Mesothelial cell of epicardium (in vitro differentiated cells): ENCODE measurements at regions not wholly inside any gene's neighbourhood (a gene's known extent, or its start where the extent isn't known, plus 50 kb on each side); places are given as distances from the start of the nearest gene placed in this dataset.

Source experiments
- DNase-seq, 2 experiments: peaks; one replicate each; pipeline ENCODE4 v3.0.0; 2021; ENCODE audit warnings: low spot score in 2 of 2; ENCODE audit not compliant: unreplicated experiment in 2 of 2
- H3K27ac Mint-ChIP-seq: 2 replicates; pipeline ENCODE4 v1.8.0; 2021; ENCODE audit warnings: mixed read lengths
- H3K27me3 Mint-ChIP-seq: 2 replicates; pipeline ENCODE4 v1.8.0; 2021; ENCODE audit warnings: low read depth, mixed read lengths
- H3K36me3 Mint-ChIP-seq: 2 replicates; pipeline ENCODE4 v1.8.0; 2021; ENCODE audit warnings: mixed read lengths
- H3K4me1 Mint-ChIP-seq: 2 replicates; pipeline ENCODE4 v1.8.0; 2021; ENCODE audit warnings: mixed read lengths
- H3K4me3 Mint-ChIP-seq: 2 replicates; pipeline ENCODE4 v1.8.0; 2021; ENCODE audit warnings: mild to moderate bottlenecking, moderate library complexity, mixed read lengths
- H3K9me3 Mint-ChIP-seq: 2 replicates; pipeline ENCODE4 v1.8.0; 2021; ENCODE audit warnings: mixed read lengths
- TF ChIP-seq, protein P1 (sequence below): fragments of 200-600 bp; sonication (generic); IDR thresholded peaks from one replicate; pipeline ENCODE4 v1.5.0; 2021; ENCODE audit warnings: antibody characterized with exemption; ENCODE audit not compliant: unreplicated experiment

GRCh38 chr14:83541147-83541546 is 1988.8 kb upstream of the FLRT2 start:
- H3K4me3 Mint-ChIP-seq: no peak overlapping the region
- no peaks in the 10 kb centered on the region for H3K36me3 Mint-ChIP-seq
- no peaks in the 10 kb centered on the region for H3K27me3 Mint-ChIP-seq
- DNase-seq: no peak
- peaks cover 2% of the 10 kb centered on the region for H3K4me1 Mint-ChIP-seq
- TF ChIP-seq, protein P1, sequence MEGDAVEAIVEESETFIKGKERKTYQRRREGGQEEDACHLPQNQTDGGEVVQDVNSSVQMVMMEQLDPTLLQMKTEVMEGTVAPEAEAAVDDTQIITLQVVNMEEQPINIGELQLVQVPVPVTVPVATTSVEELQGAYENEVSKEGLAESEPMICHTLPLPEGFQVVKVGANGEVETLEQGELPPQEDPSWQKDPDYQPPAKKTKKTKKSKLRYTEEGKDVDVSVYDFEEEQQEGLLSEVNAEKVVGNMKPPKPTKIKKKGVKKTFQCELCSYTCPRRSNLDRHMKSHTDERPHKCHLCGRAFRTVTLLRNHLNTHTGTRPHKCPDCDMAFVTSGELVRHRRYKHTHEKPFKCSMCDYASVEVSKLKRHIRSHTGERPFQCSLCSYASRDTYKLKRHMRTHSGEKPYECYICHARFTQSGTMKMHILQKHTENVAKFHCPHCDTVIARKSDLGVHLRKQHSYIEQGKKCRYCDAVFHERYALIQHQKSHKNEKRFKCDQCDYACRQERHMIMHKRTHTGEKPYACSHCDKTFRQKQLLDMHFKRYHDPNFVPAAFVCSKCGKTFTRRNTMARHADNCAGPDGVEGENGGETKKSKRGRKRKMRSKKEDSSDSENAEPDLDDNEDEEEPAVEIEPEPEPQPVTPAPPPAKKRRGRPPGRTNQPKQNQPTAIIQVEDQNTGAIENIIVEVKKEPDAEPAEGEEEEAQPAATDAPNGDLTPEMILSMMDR: no peak
- H3K9me3 Mint-ChIP-seq: peaks cover 5% of the 10 kb centered on the region
- H3K27ac Mint-ChIP-seq: no peak overlapping the region

DNA sequence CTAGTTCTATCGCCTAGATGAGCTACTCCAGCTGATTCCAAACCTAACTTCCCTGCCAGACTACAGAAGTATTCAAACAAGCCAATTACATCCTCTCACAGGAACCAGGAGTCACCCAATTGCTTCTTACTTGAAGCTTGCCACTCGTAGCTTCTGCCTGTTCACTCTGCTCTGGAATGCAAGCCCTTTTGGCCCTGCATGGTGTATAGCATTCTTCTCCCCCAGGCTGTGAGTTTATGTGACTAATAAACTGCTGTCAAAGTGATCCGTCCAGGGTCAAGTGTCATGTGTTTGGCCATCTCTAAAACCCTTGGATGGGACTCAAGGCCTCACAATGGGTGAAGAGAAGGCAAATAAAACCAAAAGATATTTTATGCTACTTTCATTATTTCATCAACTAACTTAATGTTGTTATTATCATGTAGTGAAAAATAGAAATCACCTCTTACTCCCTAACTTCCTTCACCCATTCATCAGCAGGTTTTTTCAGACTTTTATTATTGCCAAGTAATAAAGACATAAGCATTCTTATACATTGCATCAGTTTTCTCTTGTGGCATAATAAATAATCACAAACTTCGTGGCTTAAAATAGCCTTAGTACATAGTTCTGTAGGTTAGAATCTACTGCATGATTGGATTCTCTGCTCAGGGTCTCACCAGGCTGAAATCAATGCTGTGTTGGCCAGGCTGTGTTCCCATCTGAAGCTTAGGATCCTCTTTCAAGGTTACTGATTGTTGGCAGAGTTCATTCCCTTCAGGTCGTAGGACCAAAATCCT is 1981.7 kb upstream of the FLRT2 start:
- Mint-ChIP-seq H3K4me3 (no peak overlapping the region), H3K4me1 (peaks cover 7% of the 10 kb centered on the region), H3K27ac (no peak overlapping the region), H3K36me3 (no peaks in the 10 kb centered on the region), H3K9me3 (peaks cover 5% of the 10 kb centered on the region), H3K27me3 (no peaks in the 10 kb centered on the region)
- DNase-seq: no peak
- TF ChIP-seq, protein P1: no peak

DNA sequence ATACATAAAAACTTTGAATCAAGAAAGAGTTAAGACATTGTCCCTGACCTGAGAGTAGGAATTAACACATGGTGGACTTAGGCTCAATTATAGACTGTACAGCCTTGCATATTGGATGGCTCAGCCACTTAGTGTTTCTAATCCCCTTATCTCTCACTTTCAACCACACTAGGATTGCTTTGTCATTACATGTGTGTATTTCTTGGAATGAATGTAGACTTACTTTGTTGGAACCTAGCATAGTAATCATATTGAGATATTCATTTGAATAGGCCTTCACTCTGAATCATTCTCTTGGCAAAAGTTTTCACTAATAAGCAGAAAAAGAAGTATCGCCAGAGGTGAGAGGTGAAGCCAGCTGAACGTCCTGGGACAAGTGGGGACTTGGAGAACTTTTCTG is 1973.9 kb upstream of the FLRT2 start:
- H3K4me3 Mint-ChIP-seq: no peak overlapping the region
- H3K36me3 Mint-ChIP-seq: no peaks in the 10 kb centered on the region
- no peak for DNase-seq
- TF ChIP-seq, protein P1: no peak
- H3K9me3 Mint-ChIP-seq: peaks cover 3% of the 10 kb centered on the region
- no peak overlapping the region for H3K27ac Mint-ChIP-seq
- peaks cover 4% of the 10 kb centered on the region for H3K4me1 Mint-ChIP-seq
- H3K27me3 Mint-ChIP-seq: no peaks in the 10 kb centered on the region

DNA sequence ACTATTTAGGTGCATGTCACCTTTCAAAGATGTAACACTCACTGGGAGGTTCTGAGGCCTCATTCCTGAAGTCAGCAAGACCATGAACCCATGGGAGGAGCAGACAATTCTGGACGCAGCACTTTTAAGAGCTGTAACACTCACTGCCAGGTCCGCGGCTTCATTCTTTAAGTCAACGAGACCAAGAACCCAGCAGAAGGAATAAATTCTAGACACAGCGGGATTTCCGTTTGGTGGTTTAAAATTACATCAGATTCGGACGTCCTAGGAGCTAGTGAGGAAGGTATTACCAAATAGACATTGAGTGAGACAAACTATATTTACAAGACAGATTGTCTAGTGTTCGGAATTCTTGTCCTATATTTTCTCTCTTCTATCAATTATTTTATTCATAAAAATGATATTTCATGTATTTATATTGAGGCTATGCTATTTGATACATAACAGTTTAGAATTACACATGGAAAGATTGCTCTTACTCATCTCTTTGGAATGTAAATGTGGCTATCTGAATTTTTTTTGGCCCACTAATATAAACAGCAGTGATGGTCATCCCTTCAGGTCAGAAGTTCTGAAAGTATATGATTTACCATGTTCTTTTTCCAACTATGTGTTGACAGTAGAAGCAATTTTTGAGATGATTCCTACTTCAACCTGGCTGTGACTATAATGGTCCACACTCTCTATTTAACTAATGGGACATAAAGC is 1973.0 kb upstream of the FLRT2 start:
- Mint-ChIP-seq H3K27ac (no peak overlapping the region), H3K27me3 (no peaks in the 10 kb centered on the region), H3K4me3 (no peak overlapping the region)

DNA sequence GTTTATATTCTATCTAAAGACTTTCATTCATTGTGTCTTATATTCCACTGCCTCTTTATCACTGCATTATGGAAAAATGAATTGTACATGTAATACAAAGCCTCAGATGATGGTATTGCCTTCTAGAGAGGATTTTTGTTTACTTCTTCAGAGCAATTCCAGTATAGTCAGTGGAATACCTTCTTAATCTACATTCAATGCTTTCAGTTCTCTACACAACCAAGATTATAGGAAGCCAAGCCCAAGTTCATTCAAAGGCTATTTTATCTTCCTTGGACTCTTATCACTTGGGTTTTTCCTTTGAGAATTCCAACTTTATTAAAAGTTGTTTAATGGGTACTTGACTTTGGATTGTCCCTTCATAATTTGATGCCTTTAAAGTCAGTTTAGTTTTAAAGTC is 1971.0 kb upstream of the FLRT2 start:
- Mint-ChIP-seq H3K4me1 (peaks cover 4% of the 10 kb centered on the region), H3K27ac (no peak overlapping the region), H3K9me3 (peaks cover 3% of the 10 kb centered on the region), H3K36me3 (no peaks in the 10 kb centered on the region), H3K4me3 (no peak overlapping the region), H3K27me3 (no peaks in the 10 kb centered on the region)
- DNase-seq: no peak
- TF ChIP-seq, protein P1: no peak

More for the DNA sequence above, 1973.0 kb upstream of the FLRT2 start:
- TF ChIP-seq, protein P1: no peak
- no peak for DNase-seq
- Mint-ChIP-seq H3K4me1 (peaks cover 4% of the 10 kb centered on the region), H3K36me3 (no peaks in the 10 kb centered on the region), H3K9me3 (peaks cover 3% of the 10 kb centered on the region)
